Central memory CD4-positive, alpha-beta T cell (primary cell): ENCODE measurements at regions not wholly inside any gene's neighbourhood (a gene's known extent, or its start where the extent isn't known, plus 50 kb on each side); places are given as distances from the start of the nearest gene placed in this dataset.
A peak's percentile ranks its signal among the peaks of the same experiment; 100 is the strongest.
"Not testable (repeated sequence)": the region's sequence is repeated elsewhere in the genome, so short reads cannot be mapped to it uniquely, and the experiment has no call there.

ENCODE experiments used
- DNase-seq: peaks from one replicate; pipeline ENCODE4 v3.0.0; 2022

- DNase-seq: not testable (repeated sequence)
Measured at GRCh38 chr9:64130325-64130724, 1154.7 kb downstream of the FOXD4L5 start.

GRCh38 chr9:64128572-64128971 is 1156.4 kb downstream of the FOXD4L5 start:
- no peak for DNase-seq

- DNase-seq: not testable (repeated sequence)
Measured at GRCh38 chr9:64121602-64122001, 1163.4 kb downstream of the FOXD4L5 start.

- not testable (repeated sequence) for DNase-seq
Measured at GRCh38 chr9:64117329-64117728, 1167.7 kb downstream of the FOXD4L5 start.

GRCh38 chr9:64107867-64108266 is 1177.1 kb downstream of the FOXD4L5 start:
- not testable (repeated sequence) for DNase-seq

GRCh38 chr9:64107211-64107610 is 1177.8 kb downstream of the FOXD4L5 start:
- not testable (repeated sequence) for DNase-seq

- not testable (repeated sequence) for DNase-seq
Measured at GRCh38 chr9:64105193-64105592, 1179.8 kb downstream of the FOXD4L5 start.

GRCh38 chr9:64101504-64101903 is 1183.5 kb downstream of the FOXD4L5 start:
- not testable (repeated sequence) for DNase-seq

- not testable (repeated sequence) for DNase-seq
Measured at GRCh38 chr9:64100571-64101155, 1184.3 kb downstream of the FOXD4L5 start.

GRCh38 chr9:64085998-64086397 is 1199.0 kb downstream of the FOXD4L5 start:
- not testable (repeated sequence) for DNase-seq

- not testable (repeated sequence) for DNase-seq
Measured at GRCh38 chr9:64071358-64072253, 1213.4 kb downstream of the FOXD4L5 start.

GRCh38 chr9:64070611-64071357 is 1214.2 kb downstream of the FOXD4L5 start:
- DNase-seq: not testable (repeated sequence)

GRCh38 chr9:64070083-64070482 is 1214.9 kb downstream of the FOXD4L5 start:
- not testable (repeated sequence) for DNase-seq

- no peak for DNase-seq
Measured at GRCh38 chr9:64066736-64067368, 1218.2 kb downstream of the FOXD4L5 start.

- no peak for DNase-seq
Measured at GRCh38 chr9:64061013-64061627, 1223.9 kb downstream of the FOXD4L5 start.

- not testable (repeated sequence) for DNase-seq
Measured at GRCh38 chr9:64058070-64058469, 1226.9 kb downstream of the FOXD4L5 start.

- DNase-seq: no peak
Measured at GRCh38 chr9:64057553-64057952, 1227.5 kb downstream of the FOXD4L5 start.

GRCh38 chr9:64028925-64029324 is 1256.1 kb downstream of the FOXD4L5 start:
- DNase-seq: not testable (repeated sequence)

GRCh38 chr9:64020696-64021491 is 1264.1 kb downstream of the FOXD4L5 start:
- DNase-seq: not testable (repeated sequence)

GRCh38 chr9:64017666-64018065 is 1267.3 kb downstream of the FOXD4L5 start:
- DNase-seq: not testable (repeated sequence)

GRCh38 chr9:64016845-64017406 is 1268.1 kb downstream of the FOXD4L5 start:
- peak; percentile 51 for DNase-seq
